Heart left ventricle (tissue), 13 donors: ENCODE measurements at regions not wholly inside any gene's neighbourhood (a gene's known extent, or its start where the extent isn't known, plus 50 kb on each side); places are given as distances from the start of the nearest gene placed in this dataset.

Source experiments
- POLR2A ChIP-seq, 2 donors: fragments of 450-650 bp; IDR thresholded peaks; one replicate each; pipeline ENCODE4 v1.6.1; 2017; ENCODE audit warnings: antibody characterized with exemption in 2 of 2, mild to moderate bottlenecking in 2 of 2, moderate library complexity in 2 of 2
- TF ChIP-seq, protein P1 (sequence below), 12 donors: fragments of 200-600 bp; sonication (generic) in 4 of 12; IDR thresholded peaks; one replicate each; pipeline versions ENCODE4 v1.5.0 to v1.8.0; 2018 to 2022; ENCODE audit warnings: antibody characterized with exemption in 12 of 12, mild to moderate bottlenecking in 5 of 12
- donor health status: ischemic (EF 13 %, LVEDD 7.1; RV severe dilation, severe dysfunction).
- donor health status: DM: no; HTN: yes; CAD: no.
- donor health status: DM: no; HTN: no; CAD: no.
- donor health status: ischemic (EF 25% LVEDD 6.9; RV normal size, moderate dysfunction).
- donor health status: ischemic (EF 25% LVEDD 5.7; RV mildly dilated, moderate dysfunction).
- donor health status: ischemic (EF 35%, LVEDD 5.7; RV mildly dilated, moderate dysfunction).
- donor health status: nonischemic (EF 11% LVEDD 7.7; RV severe dilation, severe dysfunction).
- donor health status: DM: yes; HTN: yes; CAD: no.
- donor health status: PGD.
- donor health status: ischemic (EF 29% LVEDD 5.4; RV normal size, mild dysfunction).
- donor health status: nonischemic (EF 23%, LVEDD 6.1; RV moderate dilation, normal function).

GRCh38 chr4:188620608-188621007, 481.4 kb downstream of the TRIML1 start:
- TF ChIP-seq, protein P1, sequence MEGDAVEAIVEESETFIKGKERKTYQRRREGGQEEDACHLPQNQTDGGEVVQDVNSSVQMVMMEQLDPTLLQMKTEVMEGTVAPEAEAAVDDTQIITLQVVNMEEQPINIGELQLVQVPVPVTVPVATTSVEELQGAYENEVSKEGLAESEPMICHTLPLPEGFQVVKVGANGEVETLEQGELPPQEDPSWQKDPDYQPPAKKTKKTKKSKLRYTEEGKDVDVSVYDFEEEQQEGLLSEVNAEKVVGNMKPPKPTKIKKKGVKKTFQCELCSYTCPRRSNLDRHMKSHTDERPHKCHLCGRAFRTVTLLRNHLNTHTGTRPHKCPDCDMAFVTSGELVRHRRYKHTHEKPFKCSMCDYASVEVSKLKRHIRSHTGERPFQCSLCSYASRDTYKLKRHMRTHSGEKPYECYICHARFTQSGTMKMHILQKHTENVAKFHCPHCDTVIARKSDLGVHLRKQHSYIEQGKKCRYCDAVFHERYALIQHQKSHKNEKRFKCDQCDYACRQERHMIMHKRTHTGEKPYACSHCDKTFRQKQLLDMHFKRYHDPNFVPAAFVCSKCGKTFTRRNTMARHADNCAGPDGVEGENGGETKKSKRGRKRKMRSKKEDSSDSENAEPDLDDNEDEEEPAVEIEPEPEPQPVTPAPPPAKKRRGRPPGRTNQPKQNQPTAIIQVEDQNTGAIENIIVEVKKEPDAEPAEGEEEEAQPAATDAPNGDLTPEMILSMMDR (IDR thresholded peaks at IDR 0.05): no peak
- TF ChIP-seq POLR2A (IDR thresholded peaks at IDR 0.05): no peak
